ENCODE measurements at regions not wholly inside any gene's neighbourhood (a gene's known extent, or its start where the extent isn't known, plus 50 kb on each side); places are given as distances from the start of the nearest gene placed in this dataset.

DNA sequence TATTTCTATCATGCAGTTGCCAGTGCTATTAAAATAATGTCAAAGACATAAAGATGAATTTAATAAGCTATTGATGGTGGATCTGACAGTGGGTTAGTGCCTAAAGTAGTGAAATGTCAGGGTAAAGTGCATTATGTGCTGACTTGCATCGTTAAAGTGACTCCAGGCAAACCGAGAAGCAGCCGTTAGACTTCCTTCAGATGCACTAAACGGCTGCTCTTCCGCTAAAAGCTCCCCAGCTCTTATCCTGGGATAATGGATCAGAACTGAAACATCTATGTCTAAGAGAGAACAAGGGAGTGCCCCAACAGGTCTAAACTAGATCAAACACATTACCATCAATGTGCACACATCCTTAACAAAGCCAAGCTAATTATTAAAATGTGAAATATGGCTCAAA is 468.2 kb downstream of the NTRK2 start:
- TF ChIP-seq CTCF (IDR thresholded peaks at IDR 0.05 in 8 of 11, conservative IDR thresholded peaks at IDR 0.05 in 3 of 11) (no peak), POLR2A (IDR thresholded peaks at IDR 0.05) (no peak)

All from spleen (tissue), 7 donors.